B cell (primary cell): ENCODE measurements at regions not wholly inside any gene's neighbourhood (a gene's known extent, or its start where the extent isn't known, plus 50 kb on each side); places are given as distances from the start of the nearest gene placed in this dataset.

Source experiments
- ATAC-seq: fragments of 200-7000 bp; cut with Tn5 transposase; one replicate; pipeline ENCODE4 v1.10.0; 2021; ENCODE audit warnings: low read depth, mild to moderate bottlenecking, moderate number of reproducible peaks, moderate library complexity
- CTCF ChIA-PET: fragments of 350-600 bp; sonication (Branson Sonifier 250); formaldehyde crosslinking; loops from one replicate; lab custom pipeline; 2021; ENCODE audit warnings: antibody characterized with exemption, inconsistent platforms; lab: Charles Lee
- POLR2A ChIA-PET: fragments of 350-600 bp; sonication (Branson Sonifier 250); formaldehyde crosslinking; loops from one replicate; lab custom pipeline; 2021; ENCODE audit warnings: antibody characterized with exemption; lab: Charles Lee
- DNase-seq: peaks from one replicate; pipeline ENCODE4 v3.0.0; 2013
- H2AFZ ChIP-seq: 2 replicates; pipeline ENCODE4 v1.6.1; 2012; ENCODE audit warnings: mild to moderate bottlenecking, low read depth, low read length; ENCODE audit not compliant: insufficient read depth, poor library complexity, severe bottlenecking
- H3K27ac ChIP-seq, 2 donors: 1 replicate in 1 of 2; 2 replicates in 1 of 2; pipeline ENCODE4 v1.5.1; 2012 to 2013; ENCODE audit warnings: low read length in 2 of 2, mild to moderate bottlenecking in 2 of 2, moderate library complexity in 1 of 2
- H3K27me3 ChIP-seq, 4 experiments: fragments of 200-600 bp in 1 of 4; sonication (generic) in 1 of 4; replicated peaks in 1 of 4; 1 replicate in 2 of 4; 2 replicates in 2 of 4; pipeline versions ENCODE4 v1.6.1 to v1.7.0; 2013 to 2016; ENCODE audit warnings: low read length in 3 of 4, mild to moderate bottlenecking in 2 of 4, mixed read lengths in 1 of 4, moderate library complexity in 1 of 4; ENCODE audit not compliant: insufficient read depth in 4 of 4, control insufficient read depth in 3 of 4; ENCODE audit errors: control extremely low read depth in 1 of 4
- H3K36me3 ChIP-seq, 2 experiments: replicated peaks in 1 of 2; 1 replicate in 1 of 2; 2 replicates in 1 of 2; pipeline versions ENCODE4 v1.6.1 to v1.7.1; 2013; ENCODE audit warnings: low read length in 1 of 2; ENCODE audit not compliant: insufficient read depth in 2 of 2, control insufficient read depth in 1 of 2; ENCODE audit errors: control extremely low read depth in 1 of 2, extremely low read depth in 1 of 2
- H3K4me1 ChIP-seq, 2 donors: fragments of 200-600 bp in 1 of 2; sonication (generic) in 1 of 2; 1 replicate in 1 of 2; 2 replicates in 1 of 2; pipeline versions ENCODE4 v1.5.1 to v1.6.1; 2013 to 2017; ENCODE audit warnings: low read length in 2 of 2; ENCODE audit not compliant: control insufficient read depth in 2 of 2, insufficient read depth in 2 of 2
- H3K4me2 ChIP-seq: replicated peaks from 2 replicates; pipeline ENCODE3; 2012; ENCODE audit warnings: mild to moderate bottlenecking, low read depth, low read length; ENCODE audit not compliant: poor library complexity, severe bottlenecking
- H3K4me3 ChIP-seq, 5 experiments: fragments of 200-600 bp in 1 of 5; sonication (generic) in 1 of 5; 1 replicate in 3 of 5; 2 replicates in 2 of 5; pipeline versions ENCODE4 v1.5.1 to v1.7.0; 2011 to 2016; ENCODE audit warnings: low read length in 4 of 5, mild to moderate bottlenecking in 4 of 5, low read depth in 2 of 5, control low read depth in 1 of 5, moderate library complexity in 1 of 5; ENCODE audit not compliant: insufficient read depth in 1 of 5; ENCODE audit errors: control extremely low read depth in 1 of 5, extremely low read depth in 1 of 5
- H3K79me2 ChIP-seq: fragments of 200-600 bp; sonication (generic); one replicate; pipeline ENCODE4 v1.6.0; 2016; ENCODE audit warnings: low read length; ENCODE audit not compliant: control insufficient read depth, insufficient read depth
- H3K9ac ChIP-seq: fragments of 200-600 bp; sonication (generic); 2 replicates; pipeline ENCODE4 v1.6.1; 2017; ENCODE audit warnings: mild to moderate bottlenecking, low read length, moderate library complexity
- H3K9me3 ChIP-seq, 3 donors: one replicate each; pipeline versions ENCODE4 v1.6.1 to v1.7.1; 2013; ENCODE audit warnings: low read length in 2 of 3; ENCODE audit not compliant: control insufficient read depth in 2 of 3, insufficient read depth in 1 of 3; ENCODE audit errors: control extremely low read depth in 1 of 3
- H4K20me1 ChIP-seq: 2 replicates; pipeline ENCODE4 v1.6.0; 2012; ENCODE audit warnings: mild to moderate bottlenecking, low read length; ENCODE audit not compliant: insufficient read depth, control insufficient read depth, poor library complexity, severe bottlenecking
- H3K27ac Mint-ChIP-seq: one replicate; pipeline ENCODE4 v1.8.0; 2021; ENCODE audit warnings: mixed read lengths
- H3K27me3 Mint-ChIP-seq: one replicate; pipeline ENCODE4 v1.8.0; 2021; ENCODE audit warnings: mixed read lengths
- H3K4me1 Mint-ChIP-seq: one replicate; pipeline ENCODE4 v1.8.0; 2021; ENCODE audit warnings: mixed read lengths
- H3K4me3 Mint-ChIP-seq: one replicate; pipeline ENCODE4 v1.8.0; 2021; ENCODE audit warnings: mixed read lengths
- H3K9me3 Mint-ChIP-seq: one replicate; pipeline ENCODE4 v1.8.0; 2022; ENCODE audit warnings: mixed read lengths; ENCODE audit not compliant: insufficient read depth
- CTCF ChIP-seq: fragments of 200-600 bp; IDR thresholded peaks from one replicate; pipeline ENCODE4 v1.8.0; 2022; ENCODE audit warnings: antibody characterized with exemption, mild to moderate bottlenecking
- EZH2 ChIP-seq: IDR thresholded peaks from 2 replicates; pipeline ENCODE4 v1.6.1; 2012; ENCODE audit warnings: borderline replicate concordance, low read depth, mild to moderate bottlenecking, moderate library complexity, low read length; ENCODE audit not compliant: insufficient read depth, poor library complexity, severe bottlenecking
- WGBS: methylation state at CpG from one replicate; pipeline ENCODE4 v1.1.5; 2013; ENCODE audit warnings: missing lambda C conversion rate; ENCODE audit not compliant: insufficient coverage; 5-methylcytosine and 5-hydroxymethylcytosine counted together
- intact Hi-C: fragments of 100-400 bp; cut with micrococcal nuclease; formaldehyde crosslinking; loops from one replicate; pipeline ENCODE4 v1.10.0; 2022

GRCh38 chr9:115882911-115883310 lies 270.7 kb upstream of the PAPPA start:
- POLR2A ChIA-PET, result no interaction called here
- Histone ChIP-seq H3K36me3 (no peaks in the 10 kb centered on the region), H3K9ac (no peak overlapping the region), H3K27ac (no peak overlapping the region), H3K4me2 (no peak overlapping the region), H3K27me3 (peaks cover 0 to 4% (median 0%) of the 10 kb centered on the region in 4 experiments), H2AFZ (no peak overlapping the region), H3K4me3 (no peak overlapping the region), H3K79me2 (no peaks in the 10 kb centered on the region), H3K4me1 (no peaks in the 10 kb centered on the region), H3K9me3 (no peaks in the 10 kb centered on the region), H4K20me1 (no peaks in the 10 kb centered on the region)
- CTCF ChIA-PET, result no interaction called here
- Mint-ChIP-seq H3K9me3 (no peaks in the 10 kb centered on the region), H3K27ac (no peak overlapping the region), H3K4me1 (no peaks in the 10 kb centered on the region), H3K4me3 (no peak overlapping the region), H3K27me3 (peaks cover 4% of the 10 kb centered on the region)
- DNase-seq (no peak), ATAC-seq (no peak)
- intact Hi-C loops, result no loop called here
- TF ChIP-seq EZH2 (no peak), CTCF (no peak)

GRCh38 chr9:115883467-115884329 lies 269.9 kb upstream of the PAPPA start:
- H3K4me3 ChIP-seq, result no peak overlapping the region
- no peak overlapping the region for H3K27ac Mint-ChIP-seq
- DNase-seq, result no peak
- no peaks in the 10 kb centered on the region for H3K4me1 ChIP-seq
- H3K36me3 ChIP-seq, result no peaks in the 10 kb centered on the region
- CTCF ChIA-PET, result no interaction called here
- no peak overlapping the region for H3K4me3 Mint-ChIP-seq
- POLR2A ChIA-PET, result no interaction called here
- H3K9ac ChIP-seq, result no peak overlapping the region
- H3K9me3 Mint-ChIP-seq, result no peaks in the 10 kb centered on the region
- no peaks in the 10 kb centered on the region for H4K20me1 ChIP-seq
- no peaks in the 10 kb centered on the region for H3K79me2 ChIP-seq
- intact Hi-C loops, result no loop called here
- peaks cover 4% of the 10 kb centered on the region for H3K27me3 Mint-ChIP-seq
- H3K27me3 ChIP-seq, result peaks cover 0 to 4% (median 0%) of the 10 kb centered on the region in 4 experiments
- no peaks in the 10 kb centered on the region for H3K9me3 ChIP-seq
- no peak overlapping the region for H2AFZ ChIP-seq
- TF ChIP-seq CTCF (no peak), EZH2 (no peak)
- 38% methylated on average over 3 of the region's 5 CpGs for WGBS
- H3K27ac ChIP-seq, result no peak overlapping the region
- no peak for ATAC-seq
- H3K4me1 Mint-ChIP-seq, result no peaks in the 10 kb centered on the region
- no peak overlapping the region for H3K4me2 ChIP-seq
